ENCODE measurements at regions not wholly inside any gene's neighbourhood (a gene's known extent, or its start where the extent isn't known, plus 50 kb on each side); places are given as distances from the start of the nearest gene placed in this dataset.

DNA sequence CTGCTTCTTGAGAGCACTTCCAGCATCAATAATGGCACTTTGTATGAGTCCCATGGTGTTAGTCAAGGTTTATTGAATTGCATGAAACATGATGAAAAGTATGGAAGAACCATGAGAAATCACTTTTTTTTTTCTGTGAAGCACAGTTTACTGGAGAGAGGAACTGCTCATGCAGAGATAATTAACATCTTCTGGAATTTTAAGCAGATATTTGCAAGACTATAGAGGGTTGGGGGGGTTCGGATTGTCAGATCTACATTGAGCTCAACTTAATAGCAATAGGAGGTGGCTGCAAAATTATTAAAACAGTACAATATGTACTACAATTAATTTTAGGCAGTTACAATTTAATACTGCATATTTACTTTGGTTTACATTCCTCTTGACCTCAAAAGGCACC lies 204.4 kb upstream of the CDH10 start:
- no peak for TF ChIP-seq EZH2 (IDR thresholded peaks at IDR 0.05; ENCODE audit: borderline replicate concordance, low read depth, low read length, poor library complexity, severe bottlenecking)
- TF ChIP-seq, protein P1, sequence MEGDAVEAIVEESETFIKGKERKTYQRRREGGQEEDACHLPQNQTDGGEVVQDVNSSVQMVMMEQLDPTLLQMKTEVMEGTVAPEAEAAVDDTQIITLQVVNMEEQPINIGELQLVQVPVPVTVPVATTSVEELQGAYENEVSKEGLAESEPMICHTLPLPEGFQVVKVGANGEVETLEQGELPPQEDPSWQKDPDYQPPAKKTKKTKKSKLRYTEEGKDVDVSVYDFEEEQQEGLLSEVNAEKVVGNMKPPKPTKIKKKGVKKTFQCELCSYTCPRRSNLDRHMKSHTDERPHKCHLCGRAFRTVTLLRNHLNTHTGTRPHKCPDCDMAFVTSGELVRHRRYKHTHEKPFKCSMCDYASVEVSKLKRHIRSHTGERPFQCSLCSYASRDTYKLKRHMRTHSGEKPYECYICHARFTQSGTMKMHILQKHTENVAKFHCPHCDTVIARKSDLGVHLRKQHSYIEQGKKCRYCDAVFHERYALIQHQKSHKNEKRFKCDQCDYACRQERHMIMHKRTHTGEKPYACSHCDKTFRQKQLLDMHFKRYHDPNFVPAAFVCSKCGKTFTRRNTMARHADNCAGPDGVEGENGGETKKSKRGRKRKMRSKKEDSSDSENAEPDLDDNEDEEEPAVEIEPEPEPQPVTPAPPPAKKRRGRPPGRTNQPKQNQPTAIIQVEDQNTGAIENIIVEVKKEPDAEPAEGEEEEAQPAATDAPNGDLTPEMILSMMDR (conservative IDR thresholded peaks at IDR 0.05; ENCODE audit: low read depth, low read length) = no peak

Measured in A673 (cell line).